CD8-positive, alpha-beta memory T cell (primary cell): ENCODE measurements at regions not wholly inside any gene's neighbourhood (a gene's known extent, or its start where the extent isn't known, plus 50 kb on each side); places are given as distances from the start of the nearest gene placed in this dataset.

Experiments used
- CTCF ChIA-PET: fragments of 350-600 bp; sonication (Branson Sonifier 250); formaldehyde crosslinking; loops from one replicate; lab custom pipeline; 2021; ENCODE audit warnings: antibody characterized with exemption; lab: Charles Lee
- POLR2A ChIA-PET: fragments of 350-600 bp; sonication (Branson Sonifier 250); formaldehyde crosslinking; loops from one replicate; lab custom pipeline; 2021; ENCODE audit warnings: antibody characterized with exemption; lab: Charles Lee
- DNase-seq, 5 donors: peaks; one replicate each; pipeline versions ENCODE4 v3.0.0 to v3.0.0-alpha.2; 2020 to 2022; ENCODE audit warnings: mixed read lengths in 1 of 5
- H3K27ac ChIP-seq: one replicate; pipeline ENCODE4 v1.7.0; 2013; ENCODE audit warnings: low read depth, mild to moderate bottlenecking, low read length, moderate library complexity
- H3K27me3 ChIP-seq: 2 replicates; pipeline ENCODE4 v1.7.0; 2013; ENCODE audit warnings: low read length, mild to moderate bottlenecking; ENCODE audit not compliant: insufficient read depth, poor library complexity, severe bottlenecking
- H3K36me3 ChIP-seq: 2 replicates; pipeline ENCODE4 v1.7.0; 2013; ENCODE audit warnings: mild to moderate bottlenecking, low read length, moderate library complexity; ENCODE audit not compliant: insufficient read depth
- H3K4me1 ChIP-seq: 2 replicates; pipeline ENCODE4 v1.7.0; 2013; ENCODE audit warnings: mild to moderate bottlenecking, low read length, moderate library complexity; ENCODE audit not compliant: insufficient read depth
- H3K4me3 ChIP-seq: 2 replicates; pipeline ENCODE4 v1.7.0; 2013; ENCODE audit warnings: mild to moderate bottlenecking, low read length
- H3K9me3 ChIP-seq: 2 replicates; pipeline ENCODE4 v1.7.0; 2013; ENCODE audit warnings: mild to moderate bottlenecking, low read length
- H3K27ac Mint-ChIP-seq, 8 donors: one replicate each; pipeline ENCODE4 v1.8.0; 2020 to 2021; ENCODE audit warnings: mixed read lengths in 8 of 8, mild to moderate bottlenecking in 6 of 8, inconsistent platforms in 3 of 8, moderate library complexity in 3 of 8
- H3K27me3 Mint-ChIP-seq, 2 donors: one replicate each; pipeline ENCODE4 v1.8.0; 2020 to 2021; ENCODE audit warnings: mixed read lengths in 2 of 2, mild to moderate bottlenecking in 1 of 2, moderate library complexity in 1 of 2
- H3K36me3 Mint-ChIP-seq, 3 donors: one replicate each; pipeline ENCODE4 v1.8.0; 2020 to 2021; ENCODE audit warnings: mixed read lengths in 3 of 3, inconsistent platforms in 1 of 3, mild to moderate bottlenecking in 1 of 3
- H3K4me1 Mint-ChIP-seq, 3 donors: one replicate each; pipeline ENCODE4 v1.8.0; 2020 to 2021; ENCODE audit warnings: mixed read lengths in 3 of 3, inconsistent platforms in 1 of 3, mild to moderate bottlenecking in 1 of 3
- H3K4me3 Mint-ChIP-seq, 7 donors: one replicate each; pipeline ENCODE4 v1.8.0; 2020 to 2021; ENCODE audit warnings: mixed read lengths in 7 of 7, mild to moderate bottlenecking in 6 of 7, moderate library complexity in 4 of 7, inconsistent platforms in 2 of 7
- H3K9me3 Mint-ChIP-seq, 5 donors: one replicate each; pipeline ENCODE4 v1.8.0; 2020 to 2022; ENCODE audit warnings: mixed read lengths in 5 of 5, mild to moderate bottlenecking in 3 of 5, moderate library complexity in 2 of 5, inconsistent platforms in 1 of 5

- Mint-ChIP-seq H3K4me1 (no peaks in the 10 kb centered on the region), H3K27me3 (no peaks in the 10 kb centered on the region), H3K27ac (no peak overlapping the region), H3K4me3 (no peak overlapping the region), H3K36me3 (peaks cover 0 to 2% (median 0%) of the 10 kb centered on the region in 3 donors), H3K9me3 (peaks cover 0 to 2% (median 0%) of the 10 kb centered on the region in 5 donors)
- Histone ChIP-seq H3K27me3 (no peaks in the 10 kb centered on the region), H3K4me1 (no peaks in the 10 kb centered on the region), H3K4me3 (no peak overlapping the region), H3K36me3 (no peaks in the 10 kb centered on the region), H3K9me3 (no peaks in the 10 kb centered on the region), H3K27ac (no peak overlapping the region)
- ChIA-PET POLR2A (no interaction called here), CTCF (no interaction called here)
- DNase-seq = no peak
These were observed 374.7 kb downstream of the TNS1 start for GRCh38 chr2:217628061-217628460.

- no peak overlapping the region for H3K4me3 ChIP-seq
- ChIA-PET CTCF (no interaction called here), POLR2A (no interaction called here)
- H3K4me1 ChIP-seq = no peaks in the 10 kb centered on the region
- Mint-ChIP-seq H3K4me3 (no peak overlapping the region), H3K4me1 (no peaks in the 10 kb centered on the region), H3K27ac (no peak overlapping the region), H3K27me3 (no peaks in the 10 kb centered on the region), H3K36me3 (peaks cover 0 to 2% (median 0%) of the 10 kb centered on the region in 3 donors), H3K9me3 (peaks cover 0 to 2% (median 0%) of the 10 kb centered on the region in 5 donors)
- no peak for DNase-seq
- no peaks in the 10 kb centered on the region for H3K9me3 ChIP-seq
- H3K27ac ChIP-seq = no peak overlapping the region
- no peaks in the 10 kb centered on the region for H3K27me3 ChIP-seq
- no peaks in the 10 kb centered on the region for H3K36me3 ChIP-seq
These were observed 375.9 kb downstream of the TNS1 start for GRCh38 chr2:217626926-217627325.

GRCh38 chr2:217625557-217626169, 377.1 kb downstream of the TNS1 start:
- CTCF ChIA-PET = no interaction called here
- no peaks in the 10 kb centered on the region for H3K9me3 ChIP-seq
- H3K4me3 Mint-ChIP-seq = no peak overlapping the region
- POLR2A ChIA-PET = no interaction called here
- H3K36me3 ChIP-seq = no peaks in the 10 kb centered on the region
- H3K4me3 ChIP-seq = no peak overlapping the region
- no peaks in the 10 kb centered on the region for H3K27me3 Mint-ChIP-seq
- peaks cover 0 to 2% (median 0%) of the 10 kb centered on the region in 3 donors for H3K36me3 Mint-ChIP-seq
- H3K4me1 Mint-ChIP-seq = no peaks in the 10 kb centered on the region
- no peak overlapping the region for H3K27ac Mint-ChIP-seq
- no peaks in the 10 kb centered on the region for H3K27me3 ChIP-seq
- peaks cover 0 to 1% (median 0%) of the 10 kb centered on the region in 5 donors for H3K9me3 Mint-ChIP-seq
- H3K4me1 ChIP-seq = no peaks in the 10 kb centered on the region
- H3K27ac ChIP-seq = no peak overlapping the region
- no peak for DNase-seq

- H3K27ac ChIP-seq = no peak overlapping the region
- H3K9me3 ChIP-seq = no peaks in the 10 kb centered on the region
- no peak overlapping the region for H3K27ac Mint-ChIP-seq
- H3K4me3 ChIP-seq = no peak overlapping the region
- H3K36me3 Mint-ChIP-seq = peaks cover 0 to 2% (median 0%) of the 10 kb centered on the region in 3 donors
- peaks cover 0 to 1% (median 0%) of the 10 kb centered on the region in 5 donors for H3K9me3 Mint-ChIP-seq
- no peaks in the 10 kb centered on the region for H3K36me3 ChIP-seq
- H3K4me1 Mint-ChIP-seq = no peaks in the 10 kb centered on the region
- peaks cover 0 to 2% of the 10 kb centered on the region in 2 donors for H3K27me3 Mint-ChIP-seq
- no peaks in the 10 kb centered on the region for H3K27me3 ChIP-seq
- DNase-seq = no peak
- no peaks in the 10 kb centered on the region for H3K4me1 ChIP-seq
- ChIA-PET CTCF (no interaction called here), POLR2A (no interaction called here)
- H3K4me3 Mint-ChIP-seq = no peak overlapping the region
These were observed 379.4 kb downstream of the TNS1 start for GRCh38 chr2:217623281-217623912.

- Mint-ChIP-seq H3K27me3 (peaks cover 0 to 2% of the 10 kb centered on the region in 2 donors), H3K9me3 (peaks cover 0 to 1% (median 0%) of the 10 kb centered on the region in 5 donors), H3K36me3 (peaks cover 0 to 2% (median 0%) of the 10 kb centered on the region in 3 donors), H3K27ac (no peak overlapping the region), H3K4me3 (no peak overlapping the region), H3K4me1 (no peaks in the 10 kb centered on the region)
- DNase-seq = no peak
- POLR2A ChIA-PET = no interaction called here
- Histone ChIP-seq H3K27me3 (no peaks in the 10 kb centered on the region), H3K27ac (no peak overlapping the region), H3K9me3 (no peaks in the 10 kb centered on the region), H3K4me3 (no peak overlapping the region), H3K4me1 (no peaks in the 10 kb centered on the region), H3K36me3 (no peaks in the 10 kb centered on the region)
- CTCF ChIA-PET = no interaction called here
These were observed 380.4 kb downstream of the TNS1 start for GRCh38 chr2:217622205-217623060.

GRCh38 chr2:217621391-217621801, 381.4 kb downstream of the TNS1 start:
- H3K36me3 ChIP-seq = no peaks in the 10 kb centered on the region
- Mint-ChIP-seq H3K4me3 (no peak overlapping the region), H3K4me1 (no peaks in the 10 kb centered on the region), H3K36me3 (peaks cover 0 to 2% (median 0%) of the 10 kb centered on the region in 3 donors), H3K9me3 (peaks cover 0 to 1% (median 0%) of the 10 kb centered on the region in 5 donors), H3K27me3 (peaks cover 0 to 2% of the 10 kb centered on the region in 2 donors), H3K27ac (no peak overlapping the region)
- ChIA-PET POLR2A (no interaction called here), CTCF (no interaction called here)
- no peak for DNase-seq
- H3K4me1 ChIP-seq = no peaks in the 10 kb centered on the region
- H3K4me3 ChIP-seq = no peak overlapping the region
- no peaks in the 10 kb centered on the region for H3K9me3 ChIP-seq
- H3K27me3 ChIP-seq = no peaks in the 10 kb centered on the region
- no peak overlapping the region for H3K27ac ChIP-seq

- ChIA-PET CTCF (interaction anchor here (1.3 kb wide), 1 partner anchor 32 kb away, joined by 3 read pairs; no protein-coding TSS in a partner anchor), POLR2A (no interaction called here)
- Mint-ChIP-seq H3K4me1 (no peaks in the 10 kb centered on the region), H3K9me3 (no peaks in the 10 kb centered on the region), H3K36me3 (peaks cover 0 to 2% (median 0%) of the 10 kb centered on the region in 3 donors), H3K27ac (no peak overlapping the region), H3K4me3 (no peak overlapping the region), H3K27me3 (peaks cover 0 to 2% of the 10 kb centered on the region in 2 donors)
- Histone ChIP-seq H3K9me3 (no peaks in the 10 kb centered on the region), H3K27me3 (no peaks in the 10 kb centered on the region), H3K4me1 (no peaks in the 10 kb centered on the region), H3K27ac (no peak overlapping the region), H3K36me3 (no peaks in the 10 kb centered on the region), H3K4me3 (no peak overlapping the region)
- no peak for DNase-seq
These were observed 384.1 kb downstream of the TNS1 start for GRCh38 chr2:217618744-217619143.

GRCh38 chr2:217617616-217618022, 385.2 kb downstream of the TNS1 start:
- CTCF ChIA-PET = no interaction called here
- H3K27me3 Mint-ChIP-seq = peaks cover 0 to 2% of the 10 kb centered on the region in 2 donors
- Histone ChIP-seq H3K9me3 (no peaks in the 10 kb centered on the region), H3K36me3 (no peaks in the 10 kb centered on the region), H3K4me3 (no peak overlapping the region), H3K27ac (no peak overlapping the region), H3K4me1 (no peaks in the 10 kb centered on the region), H3K27me3 (no peaks in the 10 kb centered on the region)
- no peaks in the 10 kb centered on the region for H3K9me3 Mint-ChIP-seq
- no peaks in the 10 kb centered on the region for H3K36me3 Mint-ChIP-seq
- no peak overlapping the region for H3K27ac Mint-ChIP-seq
- H3K4me1 Mint-ChIP-seq = no peaks in the 10 kb centered on the region
- H3K4me3 Mint-ChIP-seq = no peak overlapping the region
- DNase-seq = no peak
- POLR2A ChIA-PET = interaction anchor here (0.6 kb wide), 1 partner anchor 17 kb away, joined by 3 read pairs; no protein-coding TSS in a partner anchor
